GM12878 (cell line): ENCODE measurements at regions not wholly inside any gene's neighbourhood (a gene's known extent, or its start where the extent isn't known, plus 50 kb on each side); places are given as distances from the start of the nearest gene placed in this dataset.

Experiments used
- ATF3 ChIP-seq: IDR thresholded peaks from 2 replicates; pipeline ENCODE4 v1.6.1; 2011; ENCODE audit warnings: low read depth, mild to moderate bottlenecking, low read length, moderate library complexity, borderline replicate concordance; ENCODE audit errors: extremely low read depth
- BCLAF1 ChIP-seq: fragments of 450-650 bp; IDR thresholded peaks from 2 replicates; pipeline ENCODE4 v1.6.1; 2017; ENCODE audit warnings: antibody characterized with exemption, mild to moderate bottlenecking, moderate library complexity
- EP300 ChIP-seq, 2 experiments: fragments of 150-350 bp in 1 of 2; IDR thresholded peaks; 2 replicates each; pipeline ENCODE4 v1.6.1; 2011 to 2012; ENCODE audit warnings: low read depth in 2 of 2, low read length in 2 of 2, borderline replicate concordance in 1 of 2, improper control_type of control experiment in 1 of 2, inconsistent platforms in 1 of 2; ENCODE audit not compliant: control insufficient read depth in 1 of 2
- POLR2A ChIP-seq: IDR thresholded peaks from 2 replicates; pipeline ENCODE4 v1.6.1; 2011; ENCODE audit warnings: low read depth, mild to moderate bottlenecking, low read length
- POU2F2 ChIP-seq: IDR thresholded peaks from 3 replicates; pipeline ENCODE4 v1.6.1; 2011; ENCODE audit warnings: low read depth, mild to moderate bottlenecking, low read length, borderline replicate concordance

GRCh38 chr7:155222061-155222460, 75.6 kb upstream of the INSIG1 start:
- TF ChIP-seq BCLAF1 (no peak), ATF3 (no peak), POLR2A (no peak), POU2F2 (no peak), EP300 (IDR thresholded peaks at IDR 0.05; ENCODE audit: borderline replicate concordance in 1 of 2, control insufficient read depth in 1 of 2, low read depth in 2 of 2, low read length in 2 of 2) (no peak)
